COLO668 (cell line): ENCODE measurements at regions not wholly inside any gene's neighbourhood (a gene's known extent, or its start where the extent isn't known, plus 50 kb on each side); places are given as distances from the start of the nearest gene placed in this dataset.
"Not testable (repeated sequence)": the region's sequence is repeated elsewhere in the genome, so short reads cannot be mapped to it uniquely, and the experiment has no call there.

Source experiments
- DNase-seq: peaks from one replicate; lab custom pipeline; 2025; ENCODE audit not compliant: unreplicated experiment; lab: John Stamatoyannopoulos, UW

- DNase-seq = not testable (repeated sequence)
These were observed 217.2 kb downstream of the SEC23IP start for GRCh38 chr10:120109725-120110124.

GRCh38 chr10:120110196-120110595 lies 217.7 kb downstream of the SEC23IP start:
- DNase-seq = no peak

- DNase-seq = no peak
These were observed 219.1 kb downstream of the SEC23IP start for GRCh38 chr10:120111628-120112027.

- DNase-seq = no peak
These were observed 220.3 kb downstream of the SEC23IP start for GRCh38 chr10:120112809-120113208.

- DNase-seq = no peak
These were observed 223.4 kb downstream of the SEC23IP start for GRCh38 chr10:120115959-120116358.

- DNase-seq = no peak
These were observed 229.2 kb downstream of the SEC23IP start for GRCh38 chr10:120121768-120122167.

GRCh38 chr10:120131183-120131582 lies 238.7 kb downstream of the SEC23IP start:
- no peak for DNase-seq

GRCh38 chr10:120132811-120133210 lies 240.3 kb downstream of the SEC23IP start:
- DNase-seq = no peak

GRCh38 chr10:120138689-120139088 lies 246.2 kb downstream of the SEC23IP start:
- no peak for DNase-seq

- DNase-seq = no peak
These were observed 252.6 kb downstream of the SEC23IP start for GRCh38 chr10:120145107-120145506.

GRCh38 chr10:120156614-120157274 lies 264.2 kb downstream of the SEC23IP start:
- DNase-seq = no peak

- no peak for DNase-seq
These were observed 268.6 kb downstream of the SEC23IP start for GRCh38 chr10:120161111-120161510.

GRCh38 chr10:120162471-120162870 lies 269.9 kb downstream of the SEC23IP start:
- no peak for DNase-seq

- DNase-seq = no peak
These were observed 279.8 kb downstream of the SEC23IP start for GRCh38 chr10:120172356-120172755.

- DNase-seq = no peak
These were observed 282.0 kb downstream of the SEC23IP start for GRCh38 chr10:120174491-120174890.

- DNase-seq = no peak
These were observed 279.7 kb upstream of the PLPP4 start for GRCh38 chr10:120177330-120177729.

- DNase-seq = no peak
These were observed 276.9 kb upstream of the PLPP4 start for GRCh38 chr10:120180160-120180559.

GRCh38 chr10:120181154-120181553 lies 275.9 kb upstream of the PLPP4 start:
- no peak for DNase-seq

- DNase-seq = no peak
These were observed 274.6 kb upstream of the PLPP4 start for GRCh38 chr10:120182431-120182830.

- DNase-seq = no peak
These were observed 273.5 kb upstream of the PLPP4 start for GRCh38 chr10:120183546-120183945.

- no peak for DNase-seq
These were observed 272.3 kb upstream of the PLPP4 start for GRCh38 chr10:120184547-120185337.

GRCh38 chr10:120186506-120186905 lies 270.5 kb upstream of the PLPP4 start:
- DNase-seq = no peak
